RWPE2 (cell line): ENCODE measurements at regions not wholly inside any gene's neighbourhood (a gene's known extent, or its start where the extent isn't known, plus 50 kb on each side); places are given as distances from the start of the nearest gene placed in this dataset.

Experiments
- ATAC-seq: fragments of 200-7000 bp; cut with Tn5 transposase; 3 replicates; pipeline ENCODE4 v1.9.1; 2021; ENCODE audit warnings: low read depth
- DNase-seq: peaks from one replicate; pipeline ENCODE4 v3.0.0-alpha.2; 2020; ENCODE audit warnings: low spot score
- H3K27ac ChIP-seq: fragments of 450-650 bp; 2 replicates; pipeline ENCODE4 v1.5.1; 2017; ENCODE audit warnings: mild to moderate bottlenecking; ENCODE audit not compliant: poor library complexity, severe bottlenecking
- H3K27me3 ChIP-seq: fragments of 250-450 bp; sonication (Bioruptor Pico); 2 replicates; pipeline ENCODE4 v1.5.1; 2021; ENCODE audit warnings: mild to moderate bottlenecking, moderate library complexity; ENCODE audit not compliant: insufficient read depth, poor library complexity, severe bottlenecking
- H3K36me3 ChIP-seq: fragments of 250-450 bp; sonication (Bioruptor Pico); 2 replicates; pipeline ENCODE4 v1.5.1; 2020; ENCODE audit warnings: low read depth, mild to moderate bottlenecking, moderate library complexity
- H3K4me1 ChIP-seq: fragments of 250-450 bp; sonication (Bioruptor Pico); 2 replicates; pipeline ENCODE4 v1.5.1; 2021; ENCODE audit warnings: mild to moderate bottlenecking, moderate library complexity; ENCODE audit not compliant: insufficient read depth, poor library complexity, severe bottlenecking
- H3K4me3 ChIP-seq: fragments of 250-450 bp; sonication (Bioruptor Pico); 2 replicates; pipeline ENCODE4 v1.5.1; 2021; ENCODE audit warnings: mild to moderate bottlenecking, moderate library complexity; ENCODE audit not compliant: severe bottlenecking
- H3K9me3 ChIP-seq: fragments of 250-450 bp; sonication (Bioruptor Pico); 2 replicates; pipeline ENCODE4 v1.5.1; 2021; ENCODE audit warnings: mild to moderate bottlenecking, moderate library complexity; ENCODE audit not compliant: severe bottlenecking
- TF ChIP-seq, protein P1 (sequence below): fragments of 450-650 bp; IDR thresholded peaks from one replicate; pipeline ENCODE4 v1.5.1; 2017; ENCODE audit warnings: mild to moderate bottlenecking, moderate library complexity; ENCODE audit not compliant: poor library complexity, severe bottlenecking

GRCh38 chr12:102570256-102570655 is 89.9 kb upstream of the IGF1 start:
- DNase-seq = no peak
- no peaks in the 10 kb centered on the region for H3K9me3 ChIP-seq

DNA sequence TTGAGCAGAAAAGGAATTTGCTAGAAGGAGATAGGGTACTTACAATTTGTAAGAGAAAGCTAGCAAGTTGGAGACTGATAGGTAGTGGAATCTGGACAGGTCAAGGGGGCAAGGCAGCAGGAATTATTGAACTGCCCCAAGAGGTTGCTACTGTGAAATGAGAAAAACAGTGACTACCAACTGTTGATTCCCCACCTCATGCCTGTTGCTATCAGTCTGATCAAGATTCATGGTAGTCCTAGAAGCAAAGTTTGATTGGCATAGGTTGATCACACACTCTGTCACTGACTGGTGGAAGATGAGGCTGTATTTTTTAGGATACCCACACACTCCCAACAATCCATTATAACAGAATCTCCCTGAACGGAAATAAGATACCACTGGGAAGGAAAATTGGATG is 89.4 kb upstream of the IGF1 start:
- DNase-seq (no peak), ATAC-seq (no peak)
- Histone ChIP-seq H3K27ac (no peak overlapping the region), H3K27me3 (no peaks in the 10 kb centered on the region), H3K4me1 (no peaks in the 10 kb centered on the region), H3K4me3 (no peak overlapping the region), H3K9me3 (no peaks in the 10 kb centered on the region), H3K36me3 (no peaks in the 10 kb centered on the region)
- TF ChIP-seq, protein P1, sequence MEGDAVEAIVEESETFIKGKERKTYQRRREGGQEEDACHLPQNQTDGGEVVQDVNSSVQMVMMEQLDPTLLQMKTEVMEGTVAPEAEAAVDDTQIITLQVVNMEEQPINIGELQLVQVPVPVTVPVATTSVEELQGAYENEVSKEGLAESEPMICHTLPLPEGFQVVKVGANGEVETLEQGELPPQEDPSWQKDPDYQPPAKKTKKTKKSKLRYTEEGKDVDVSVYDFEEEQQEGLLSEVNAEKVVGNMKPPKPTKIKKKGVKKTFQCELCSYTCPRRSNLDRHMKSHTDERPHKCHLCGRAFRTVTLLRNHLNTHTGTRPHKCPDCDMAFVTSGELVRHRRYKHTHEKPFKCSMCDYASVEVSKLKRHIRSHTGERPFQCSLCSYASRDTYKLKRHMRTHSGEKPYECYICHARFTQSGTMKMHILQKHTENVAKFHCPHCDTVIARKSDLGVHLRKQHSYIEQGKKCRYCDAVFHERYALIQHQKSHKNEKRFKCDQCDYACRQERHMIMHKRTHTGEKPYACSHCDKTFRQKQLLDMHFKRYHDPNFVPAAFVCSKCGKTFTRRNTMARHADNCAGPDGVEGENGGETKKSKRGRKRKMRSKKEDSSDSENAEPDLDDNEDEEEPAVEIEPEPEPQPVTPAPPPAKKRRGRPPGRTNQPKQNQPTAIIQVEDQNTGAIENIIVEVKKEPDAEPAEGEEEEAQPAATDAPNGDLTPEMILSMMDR = no peak

More at GRCh38 chr12:102570256-102570655, 89.9 kb upstream of the IGF1 start:
- ATAC-seq = no peak
- Histone ChIP-seq H3K27ac (no peak overlapping the region), H3K36me3 (no peaks in the 10 kb centered on the region), H3K27me3 (no peaks in the 10 kb centered on the region), H3K4me3 (no peak overlapping the region), H3K4me1 (no peaks in the 10 kb centered on the region)
- TF ChIP-seq, protein P1 = no peak

DNA sequence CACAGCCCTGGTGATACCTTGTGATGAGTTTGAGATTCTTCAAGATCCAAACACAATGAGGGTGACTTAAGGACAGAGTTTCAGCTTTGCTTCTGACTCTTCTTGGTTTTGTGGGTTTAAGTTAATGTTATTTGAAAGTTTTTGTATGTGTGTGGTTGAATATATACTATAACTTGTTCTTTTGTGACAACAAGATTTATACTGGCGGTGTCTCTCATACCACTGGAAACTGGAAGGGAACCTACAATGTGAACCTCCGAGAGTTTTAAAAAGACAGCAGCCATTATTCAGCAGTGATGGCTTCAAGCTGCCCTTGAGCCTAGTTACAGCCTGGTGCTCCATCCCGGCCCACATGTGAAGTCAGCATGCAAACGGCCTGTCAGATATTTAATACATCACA is 87.9 kb upstream of the IGF1 start:
- Histone ChIP-seq H3K4me1 (no peaks in the 10 kb centered on the region), H3K9me3 (no peaks in the 10 kb centered on the region), H3K27me3 (no peaks in the 10 kb centered on the region), H3K27ac (peak overlapping the region; percentile 36), H3K4me3 (no peak overlapping the region), H3K36me3 (no peaks in the 10 kb centered on the region)
- TF ChIP-seq, protein P1 = no peak
- ATAC-seq (no peak), DNase-seq (no peak)

GRCh38 chr12:102567031-102567985 is 86.9 kb upstream of the IGF1 start:
- Histone ChIP-seq H3K27me3 (no peaks in the 10 kb centered on the region), H3K9me3 (no peaks in the 10 kb centered on the region), H3K4me3 (no peak overlapping the region), H3K36me3 (no peaks in the 10 kb centered on the region), H3K4me1 (no peaks in the 10 kb centered on the region), H3K27ac (peak overlapping the region; percentile 36)
- TF ChIP-seq, protein P1 = no peak
- DNase-seq = no peak
- peak; percentile 79 for ATAC-seq

GRCh38 chr12:102565555-102565954 is 85.2 kb upstream of the IGF1 start:
- no peaks in the 10 kb centered on the region for H3K27me3 ChIP-seq
- H3K4me1 ChIP-seq = no peaks in the 10 kb centered on the region
- DNase-seq (no peak), ATAC-seq (no peak)
- TF ChIP-seq, protein P1 = no peak
- no peak overlapping the region for H3K4me3 ChIP-seq
- H3K27ac ChIP-seq = no peak overlapping the region
- H3K36me3 ChIP-seq = no peaks in the 10 kb centered on the region
- no peaks in the 10 kb centered on the region for H3K9me3 ChIP-seq
